HG03520 (cell line): ENCODE measurements at regions not wholly inside any gene's neighbourhood (a gene's known extent, or its start where the extent isn't known, plus 50 kb on each side); places are given as distances from the start of the nearest gene placed in this dataset.

Source experiments
- ATAC-seq: cut with Tn5 transposase; IDR thresholded peaks from one replicate; pipeline ENCODE4 v1.9.1; 2021; ENCODE audit warnings: mild to moderate bottlenecking, moderate library complexity; ENCODE audit not compliant: unreplicated experiment

- ATAC-seq, result no peak
These were observed 201.9 kb upstream of the ANKRD55 start for GRCh38 chr5:56434986-56435385.

GRCh38 chr5:56433039-56433617 lies 200.0 kb upstream of the ANKRD55 start:
- ATAC-seq, result no peak

DNA sequence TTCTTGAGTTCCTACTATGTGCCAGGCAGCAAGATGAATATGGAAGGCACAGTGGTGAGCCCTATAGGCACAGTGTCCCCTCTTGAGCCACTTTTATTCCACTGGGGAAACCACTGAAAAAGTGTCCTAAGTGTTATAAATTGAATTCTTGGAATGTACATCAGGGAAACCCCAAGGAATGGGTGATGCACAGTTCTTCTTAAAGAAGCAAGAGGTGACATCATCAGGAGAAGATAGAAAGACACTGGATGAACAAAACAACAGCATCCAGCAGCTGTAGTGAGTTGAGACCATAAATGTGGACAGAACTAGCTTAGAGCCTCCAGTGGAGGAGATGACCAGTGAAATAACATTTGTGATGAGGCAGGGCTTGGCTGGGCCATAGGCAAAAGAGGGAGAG lies 199.2 kb upstream of the ANKRD55 start:
- no peak for ATAC-seq

- no peak for ATAC-seq
These were observed 197.3 kb upstream of the ANKRD55 start for GRCh38 chr5:56430422-56430821.

DNA sequence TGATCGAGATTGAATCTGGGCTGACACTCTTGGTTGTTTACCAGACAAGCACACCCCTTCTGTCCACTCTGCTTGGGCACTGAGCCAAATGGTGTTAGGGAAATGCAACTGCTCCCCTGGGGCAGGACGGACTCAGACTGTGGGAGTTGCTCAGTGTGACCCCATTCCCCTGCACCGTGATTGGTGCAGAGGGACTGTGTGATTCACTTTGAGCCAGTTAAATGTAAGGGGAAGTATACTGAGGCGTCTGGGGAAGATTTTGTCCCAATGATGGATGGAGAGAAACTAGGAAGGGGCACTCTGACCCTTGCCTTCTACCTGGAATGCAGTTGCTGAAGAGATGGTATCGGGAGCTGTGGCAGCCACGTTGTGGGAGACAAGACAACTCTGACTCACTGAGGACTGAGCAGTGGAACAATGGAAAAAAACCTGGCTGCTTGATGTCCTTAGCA lies 196.0 kb upstream of the ANKRD55 start:
- no peak for ATAC-seq

- ATAC-seq, result no peak
These were observed 193.6 kb upstream of the ANKRD55 start for GRCh38 chr5:56426693-56427092.

GRCh38 chr5:56422076-56422762 lies 189.1 kb upstream of the ANKRD55 start:
- no peak for ATAC-seq

GRCh38 chr5:56421246-56422075 lies 188.3 kb upstream of the ANKRD55 start:
- no peak for ATAC-seq

GRCh38 chr5:56420323-56420722 lies 187.2 kb upstream of the ANKRD55 start:
- ATAC-seq, result no peak

DNA sequence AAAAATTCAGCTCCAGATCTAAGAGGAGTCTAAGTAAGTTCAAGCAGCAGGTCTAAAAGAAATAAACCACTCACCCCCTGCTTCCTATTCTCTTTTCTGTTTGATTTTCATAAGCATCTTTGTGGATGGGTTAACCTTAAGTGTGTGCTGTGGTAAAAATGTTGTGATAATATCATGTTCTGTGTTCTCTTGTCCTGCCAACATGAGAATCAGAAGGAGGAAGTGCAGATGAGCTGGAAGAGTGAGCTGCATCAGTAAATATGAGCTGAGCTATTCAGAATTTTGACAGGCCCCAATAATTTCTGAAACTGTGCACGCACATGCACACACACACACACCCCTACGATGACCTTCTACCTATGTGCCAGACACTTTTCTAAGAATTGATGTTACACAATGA lies 186.5 kb upstream of the ANKRD55 start:
- ATAC-seq, result no peak

DNA sequence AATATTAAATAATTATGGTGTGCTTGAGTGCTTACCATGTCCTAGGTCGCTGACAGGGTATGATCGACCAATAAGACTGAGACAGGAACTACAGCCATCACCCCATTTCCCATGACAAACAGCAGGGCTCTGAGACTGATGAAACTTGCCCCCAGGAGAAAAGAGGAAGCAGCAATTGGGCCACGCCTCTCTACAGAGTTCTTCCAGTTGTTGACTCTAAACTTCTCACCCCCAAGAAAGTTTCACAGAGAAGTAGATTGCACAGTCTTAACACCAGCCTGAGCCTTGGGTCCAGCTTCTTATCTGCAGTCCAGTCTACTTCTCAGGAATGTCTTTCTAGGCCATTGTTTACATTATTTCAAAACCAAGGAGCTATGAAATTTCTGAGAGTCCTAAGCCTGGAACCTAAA lies 182.2 kb upstream of the ANKRD55 start:
- ATAC-seq, result peak; percentile 92

DNA sequence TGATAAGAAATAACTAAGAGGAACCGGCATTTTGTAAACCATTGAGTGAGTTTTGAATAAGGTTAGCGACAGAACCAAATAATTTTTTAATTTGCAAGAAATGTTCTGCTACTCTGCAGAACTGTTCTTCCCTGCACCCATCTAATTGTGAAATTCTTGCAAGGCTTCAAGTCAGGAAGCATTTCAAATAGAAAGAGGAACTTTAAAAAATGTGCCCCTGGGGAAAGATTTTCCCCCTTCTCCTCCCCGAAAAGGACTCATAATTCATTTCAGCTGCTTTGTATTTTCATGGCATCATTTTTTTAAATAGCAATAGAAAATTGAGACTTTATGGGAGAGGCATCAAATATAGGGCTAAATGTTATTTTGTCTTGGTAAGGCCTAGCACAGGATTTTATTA lies 180.9 kb upstream of the ANKRD55 start:
- no peak for ATAC-seq

- ATAC-seq, result no peak
These were observed 180.4 kb upstream of the ANKRD55 start for GRCh38 chr5:56413546-56413945.

DNA sequence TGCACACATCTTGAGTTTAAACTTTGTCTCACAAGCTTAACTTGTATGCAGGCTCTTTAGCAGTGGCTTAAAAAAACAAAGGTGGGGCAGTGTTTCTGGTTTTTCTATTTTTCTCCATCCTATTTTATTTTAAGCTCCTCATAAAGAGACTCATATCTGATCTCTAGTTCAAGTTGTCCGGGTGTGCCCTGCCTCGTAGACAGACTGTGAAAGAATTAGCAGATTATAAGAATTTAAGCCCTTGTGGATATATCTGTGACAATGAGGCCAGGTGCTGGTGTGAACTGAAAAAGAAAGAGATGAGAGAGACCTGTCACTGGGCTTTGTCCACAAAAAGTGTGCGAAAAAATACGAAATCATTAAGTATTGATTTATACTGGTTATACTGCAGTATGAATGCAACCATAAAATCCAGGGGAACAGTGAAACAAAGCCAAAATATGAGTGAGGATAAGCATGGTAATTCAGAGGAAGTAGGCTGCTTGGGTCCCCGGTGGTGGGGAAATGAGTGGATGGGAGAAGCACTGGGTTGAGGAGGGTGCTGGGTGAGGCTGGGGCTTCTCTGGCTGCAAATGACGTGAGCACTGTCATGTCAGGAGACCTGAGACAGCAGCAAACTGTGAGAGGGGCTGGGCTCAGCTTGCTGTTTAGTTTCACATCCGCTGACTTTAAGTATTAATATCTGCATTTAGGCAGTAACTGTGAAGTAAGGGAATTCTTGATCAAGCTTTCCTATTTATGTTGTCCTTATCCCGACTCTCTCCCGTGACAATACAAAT lies 179.7 kb upstream of the ANKRD55 start:
- ATAC-seq, result peak; percentile 73

GRCh38 chr5:56410696-56411095 lies 177.6 kb upstream of the ANKRD55 start:
- ATAC-seq, result no peak

DNA sequence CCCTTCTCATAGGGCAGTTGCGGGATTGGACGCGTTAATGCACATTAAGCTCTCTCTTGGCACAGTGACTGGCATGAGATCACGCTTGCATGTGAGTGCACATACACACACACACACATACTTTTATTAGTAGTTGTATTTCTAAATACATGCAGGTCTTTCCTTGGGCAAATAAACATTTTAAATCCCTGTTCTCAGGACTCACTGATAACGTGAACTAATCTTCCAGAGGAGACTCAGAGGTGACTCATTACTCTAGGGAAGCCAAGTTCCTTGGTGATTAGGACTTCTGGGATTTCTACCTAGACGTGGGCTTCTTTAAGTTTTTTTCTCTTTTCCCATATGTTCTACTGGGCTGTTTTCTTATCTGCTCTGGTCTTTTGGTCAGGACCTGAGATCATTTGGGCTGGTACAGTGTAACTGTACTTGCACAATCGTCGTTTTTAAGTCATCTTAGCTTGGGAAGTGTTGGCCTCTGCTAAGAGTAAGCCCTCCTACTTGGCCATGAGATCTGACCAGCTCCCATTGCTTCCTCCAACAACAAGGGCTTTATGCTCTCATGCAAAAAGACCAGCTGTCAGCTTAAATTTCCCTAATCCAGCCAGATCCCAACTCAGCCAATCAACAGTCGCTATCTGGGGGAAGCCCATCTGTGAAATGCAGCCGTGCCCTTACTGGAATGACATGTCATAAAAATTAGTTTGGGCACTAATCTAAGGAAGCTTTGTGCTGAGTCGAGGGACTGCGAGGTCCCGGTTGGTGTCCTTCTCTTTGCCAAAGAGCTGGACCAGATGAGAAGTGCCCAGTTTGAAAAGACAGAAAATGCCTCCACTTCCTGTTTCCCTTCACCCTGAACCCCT lies 176.4 kb upstream of the ANKRD55 start:
- no peak for ATAC-seq

DNA sequence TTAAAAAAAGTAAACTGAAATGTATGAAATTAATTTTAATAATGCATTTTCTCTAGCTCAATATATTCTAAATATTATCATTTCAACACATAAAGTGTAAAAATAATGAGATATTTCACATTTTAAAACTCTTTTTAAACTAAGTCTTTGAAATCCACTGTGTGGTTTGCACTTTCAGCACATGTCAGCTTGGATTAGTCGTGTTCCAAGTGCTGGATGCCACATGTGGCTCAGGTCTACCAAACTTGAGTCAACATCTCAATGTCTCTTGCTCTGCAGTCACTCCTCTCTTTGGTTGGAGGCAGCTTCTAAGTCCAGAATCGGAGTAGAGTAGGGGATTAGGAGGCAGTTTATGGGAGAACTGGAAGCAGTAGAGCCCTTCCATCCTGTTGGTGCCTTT lies 173.7 kb upstream of the ANKRD55 start:
- no peak for ATAC-seq

DNA sequence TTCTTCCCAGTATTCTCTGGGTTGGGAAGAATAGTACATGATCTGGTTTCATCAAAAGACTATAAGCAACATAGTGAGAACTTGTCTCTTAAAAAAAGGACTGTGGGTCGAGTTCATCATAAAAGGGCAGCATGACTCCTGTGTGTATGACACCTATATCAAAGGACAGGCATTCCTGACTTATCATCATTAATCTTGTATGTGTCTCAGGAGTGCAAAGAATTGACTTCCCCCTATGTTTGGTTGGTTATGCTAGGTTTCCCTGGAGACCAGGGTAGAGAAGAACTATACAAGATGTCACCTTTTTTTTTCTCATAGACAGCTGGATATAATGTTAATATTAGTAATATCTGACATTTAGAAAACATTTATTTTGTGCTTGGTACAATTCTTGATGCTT lies 173.1 kb upstream of the ANKRD55 start:
- no peak for ATAC-seq

- ATAC-seq, result no peak
These were observed 172.2 kb upstream of the ANKRD55 start for GRCh38 chr5:56405116-56405908.
